Breast epithelium (tissue), 4 donors: ENCODE measurements at regions not wholly inside any gene's neighbourhood (a gene's known extent, or its start where the extent isn't known, plus 50 kb on each side); places are given as distances from the start of the nearest gene placed in this dataset.

Experiments used
- DNase-seq, 2 donors: peaks; one replicate each; pipeline ENCODE4 v3.0.0-alpha.2; 2019; ENCODE audit warnings: low spot score in 2 of 2
- H3K27ac ChIP-seq, 2 donors: fragments of 200-600 bp; sonication (generic) in 1 of 2; one replicate each; pipeline ENCODE4 v1.5.1; 2016 to 2019; ENCODE audit warnings: mild to moderate bottlenecking in 1 of 2
- H3K27me3 ChIP-seq, 2 donors: fragments of 200-600 bp; sonication (generic) in 1 of 2; one replicate each; pipeline versions ENCODE4 v1.5.1 to v1.6.0; 2017 to 2019; ENCODE audit warnings: control low read depth in 1 of 2, mild to moderate bottlenecking in 1 of 2
- H3K36me3 ChIP-seq: fragments of 200-600 bp; one replicate; pipeline ENCODE4 v1.5.1; 2019
- H3K4me1 ChIP-seq, 2 donors: fragments of 200-600 bp; sonication (generic); one replicate each; pipeline ENCODE4 v1.5.1; 2016 to 2019; ENCODE audit warnings: control low read depth in 1 of 2
- H3K4me3 ChIP-seq, 3 donors: fragments of 200-600 bp; sonication (generic); 1 replicate in 2 of 3; 2 replicates in 1 of 3; pipeline ENCODE4 v1.5.1; 2016 to 2019; ENCODE audit warnings: mild to moderate bottlenecking in 3 of 3, moderate library complexity in 2 of 3
- H3K9me3 ChIP-seq, 2 donors: fragments of 200-600 bp; sonication (generic) in 1 of 2; one replicate each; pipeline ENCODE4 v1.5.1; 2016 to 2019; ENCODE audit warnings: control low read depth in 1 of 2
- CTCF ChIP-seq, 3 donors: fragments of 450-650 bp; IDR thresholded peaks; one replicate each; pipeline ENCODE4 v1.5.1; 2016 to 2017; ENCODE audit warnings: antibody characterized with exemption in 3 of 3, mild to moderate bottlenecking in 3 of 3, moderate library complexity in 3 of 3
- POLR2A ChIP-seq: fragments of 450-650 bp; IDR thresholded peaks from one replicate; pipeline ENCODE4 v1.6.1; 2016; ENCODE audit warnings: antibody characterized with exemption, mild to moderate bottlenecking, moderate library complexity
- POLR2AphosphoS5 ChIP-seq, 3 donors: sonication (generic); formaldehyde crosslinking; IDR thresholded peaks; one replicate each; pipeline ENCODE4 v1.6.1; 2017; ENCODE audit warnings: antibody characterized with exemption in 3 of 3
- intact Hi-C: fragments of 100-400 bp; cut with DNase I; formaldehyde crosslinking; loops from one replicate; pipeline ENCODE4 v1.15.1; 2023; ENCODE audit warnings: low total_unique reads

GRCh38 chr2:76314271-76315020, 603.7 kb upstream of the GCFC2 start:
- no peaks in the 10 kb centered on the region for H3K36me3 ChIP-seq
- H3K27ac ChIP-seq, result no peak overlapping the region
- no peaks in the 10 kb centered on the region for H3K4me1 ChIP-seq
- intact Hi-C loops, result no loop called here
- H3K4me3 ChIP-seq, result no peak overlapping the region
- no peaks in the 10 kb centered on the region for H3K27me3 ChIP-seq
- no peaks in the 10 kb centered on the region for H3K9me3 ChIP-seq
- TF ChIP-seq POLR2AphosphoS5 (IDR thresholded peaks at IDR 0.05) (no peak), CTCF (IDR thresholded peaks at IDR 0.05) (no peak), POLR2A (no peak)
- no peak for DNase-seq

- no peaks in the 10 kb centered on the region for H3K4me1 ChIP-seq
- H3K27me3 ChIP-seq, result no peaks in the 10 kb centered on the region
- no peak overlapping the region for H3K4me3 ChIP-seq
- no peak for DNase-seq
- no peak overlapping the region for H3K27ac ChIP-seq
- TF ChIP-seq POLR2AphosphoS5 (IDR thresholded peaks at IDR 0.05) (no peak), CTCF (IDR thresholded peaks at IDR 0.05) (no peak), POLR2A (no peak)
- H3K9me3 ChIP-seq, result no peaks in the 10 kb centered on the region
- H3K36me3 ChIP-seq, result no peaks in the 10 kb centered on the region
- intact Hi-C loops, result no loop called here
Observed at GRCh38 chr2:76312236-76312635, 601.5 kb upstream of the GCFC2 start.

- intact Hi-C loops, result no loop called here
- no peaks in the 10 kb centered on the region for H3K4me1 ChIP-seq
Observed at GRCh38 chr2:76311728-76312127, 601.0 kb upstream of the GCFC2 start.

GRCh38 chr2:76310894-76311633, 600.3 kb upstream of the GCFC2 start:
- DNase-seq, result no peak
- Histone ChIP-seq H3K4me3 (no peak overlapping the region), H3K4me1 (no peaks in the 10 kb centered on the region), H3K27ac (no peak overlapping the region), H3K9me3 (no peaks in the 10 kb centered on the region), H3K36me3 (no peaks in the 10 kb centered on the region), H3K27me3 (no peaks in the 10 kb centered on the region)
- intact Hi-C loops, result no loop called here
- TF ChIP-seq POLR2AphosphoS5 (IDR thresholded peaks at IDR 0.05) (no peak), CTCF (IDR thresholded peaks at IDR 0.05) (no peak), POLR2A (no peak)

More at GRCh38 chr2:76311728-76312127, 601.0 kb upstream of the GCFC2 start:
- no peak for DNase-seq
- Histone ChIP-seq H3K9me3 (no peaks in the 10 kb centered on the region), H3K4me3 (no peak overlapping the region), H3K27ac (no peak overlapping the region), H3K36me3 (no peaks in the 10 kb centered on the region), H3K27me3 (no peaks in the 10 kb centered on the region)
- no peak for TF ChIP-seq CTCF (IDR thresholded peaks at IDR 0.05)
- TF ChIP-seq POLR2A, result no peak
- no peak for TF ChIP-seq POLR2AphosphoS5 (IDR thresholded peaks at IDR 0.05)

- Histone ChIP-seq H3K4me3 (no peak overlapping the region), H3K27me3 (no peaks in the 10 kb centered on the region), H3K27ac (no peak overlapping the region), H3K4me1 (no peaks in the 10 kb centered on the region), H3K36me3 (no peaks in the 10 kb centered on the region), H3K9me3 (no peaks in the 10 kb centered on the region)
- TF ChIP-seq POLR2AphosphoS5 (IDR thresholded peaks at IDR 0.05) (no peak), POLR2A (no peak), CTCF (IDR thresholded peaks at IDR 0.05) (no peak)
- intact Hi-C loops, result no loop called here
- no peak for DNase-seq
Observed at GRCh38 chr2:76307495-76307894, 596.8 kb upstream of the GCFC2 start.
